GM21447 (cell line): ENCODE measurements at regions not wholly inside any gene's neighbourhood (a gene's known extent, or its start where the extent isn't known, plus 50 kb on each side); places are given as distances from the start of the nearest gene placed in this dataset.
"Not testable (repeated sequence)": the region's sequence is repeated elsewhere in the genome, so short reads cannot be mapped to it uniquely, and the experiment has no call there.

ENCODE experiments used
- ATAC-seq: cut with Tn5 transposase; IDR thresholded peaks from one replicate; pipeline ENCODE4 v1.9.1; 2021; ENCODE audit not compliant: unreplicated experiment

DNA sequence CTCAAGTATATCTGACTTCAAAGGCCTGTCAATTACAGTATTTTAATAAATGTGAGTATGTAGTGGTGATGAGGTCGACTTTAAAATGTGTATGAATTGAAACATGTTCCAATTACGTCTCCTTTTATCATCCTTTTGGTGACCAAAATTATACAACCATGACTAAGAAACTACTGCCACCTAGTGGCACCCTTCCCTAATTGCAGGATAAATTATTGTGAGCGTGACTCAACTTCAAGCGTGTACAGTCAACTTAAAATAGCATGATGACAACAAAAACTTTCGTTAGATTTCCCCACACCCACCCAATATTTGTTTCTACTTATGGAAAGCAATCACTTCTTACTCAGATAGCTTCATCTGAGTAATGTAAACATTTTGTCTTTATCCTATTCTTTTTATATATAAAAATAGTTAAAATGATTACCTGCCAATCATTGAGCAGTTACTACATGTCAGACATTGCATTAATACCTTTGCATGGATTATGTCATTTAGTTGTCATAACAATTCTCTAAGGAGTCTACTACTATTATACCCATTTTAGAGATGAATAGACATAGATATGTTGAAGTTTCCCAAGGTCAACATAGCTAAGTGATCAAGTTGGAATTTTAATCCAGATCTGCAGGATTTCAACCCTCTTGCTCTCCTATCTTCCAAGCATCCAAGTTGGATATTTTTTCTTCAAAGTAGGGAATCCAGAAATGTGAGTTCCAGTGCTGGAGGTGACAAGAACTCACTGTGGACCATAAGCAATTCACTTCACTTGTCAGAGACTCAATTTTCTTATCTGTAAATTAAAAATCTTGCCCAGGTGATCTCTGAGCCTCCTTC lies 106.0 kb downstream of the MEX3B start:
- no peak for ATAC-seq

DNA sequence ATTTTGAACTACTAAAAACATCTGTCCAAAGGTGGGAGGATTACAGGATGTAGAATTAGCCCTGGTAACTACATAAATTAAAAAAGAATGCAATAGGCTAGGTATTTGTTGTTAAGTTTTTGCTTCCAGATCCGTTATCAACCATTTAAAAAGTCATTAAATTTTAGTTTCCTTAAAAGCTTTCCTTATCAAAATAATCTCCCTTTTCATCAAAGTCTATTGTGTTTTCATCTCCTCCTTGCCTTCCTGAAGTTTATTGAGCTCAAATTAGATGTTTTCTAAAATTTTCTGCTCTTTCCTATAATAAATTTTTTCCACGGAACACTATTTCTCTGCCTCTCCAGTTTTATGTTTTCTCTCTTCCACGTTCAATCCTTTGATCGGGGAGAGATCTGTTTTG lies 108.6 kb downstream of the MEX3B start:
- no peak for ATAC-seq

DNA sequence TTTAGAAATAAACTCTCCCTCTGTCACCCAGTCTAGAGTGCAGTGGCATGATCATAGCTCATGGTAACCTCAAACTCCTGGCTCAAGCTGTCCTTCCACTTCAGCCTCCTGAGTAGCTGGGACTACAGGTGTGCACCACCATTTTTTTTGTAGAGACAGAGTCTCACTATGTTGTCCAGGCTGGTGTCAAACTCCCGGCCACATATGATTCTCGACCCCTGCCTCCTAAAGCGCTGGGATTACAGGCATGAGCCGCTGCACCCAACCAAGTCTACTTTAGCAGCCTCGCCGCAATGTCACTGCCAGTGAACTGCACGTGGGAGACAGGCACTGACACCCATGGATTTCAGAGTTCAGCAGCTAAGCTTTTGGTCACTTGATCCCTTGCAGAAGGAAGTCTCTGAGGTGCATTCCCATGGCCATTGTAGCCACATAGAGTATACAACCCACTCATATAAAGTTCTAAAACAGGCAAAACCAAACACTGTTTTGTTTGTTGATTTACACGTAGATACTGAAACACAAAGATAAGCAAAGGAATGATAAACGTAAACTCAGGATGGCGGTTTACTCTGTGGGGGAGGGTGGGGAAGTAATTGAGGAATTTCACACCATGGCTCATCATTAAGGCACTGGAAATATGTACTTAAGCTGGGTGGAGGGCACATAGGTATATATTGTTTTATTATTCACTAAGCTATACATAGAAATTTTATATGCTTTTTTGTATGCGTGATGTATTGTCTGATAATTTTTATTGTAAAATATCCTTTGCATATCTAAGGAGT lies 115.0 kb downstream of the MEX3B start:
- ATAC-seq = no peak

DNA sequence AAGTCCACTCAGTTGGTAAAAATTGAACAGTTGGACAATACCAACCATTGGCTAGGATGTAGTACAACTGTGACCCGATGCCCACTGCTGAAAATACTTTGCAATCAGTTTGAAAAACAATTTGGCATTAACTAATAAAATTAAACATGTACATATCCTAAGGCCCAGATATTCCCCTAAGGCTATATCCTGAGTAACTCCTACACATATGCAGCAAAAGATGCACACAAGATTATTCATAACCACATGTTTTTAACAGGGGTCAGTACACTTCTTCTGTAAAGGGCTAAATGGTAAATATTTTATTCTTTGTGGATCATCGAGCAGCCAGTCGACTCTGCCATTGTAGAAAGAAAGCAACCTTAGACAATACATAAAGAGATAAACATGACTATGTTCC lies 116.3 kb downstream of the MEX3B start:
- ATAC-seq = no peak

DNA sequence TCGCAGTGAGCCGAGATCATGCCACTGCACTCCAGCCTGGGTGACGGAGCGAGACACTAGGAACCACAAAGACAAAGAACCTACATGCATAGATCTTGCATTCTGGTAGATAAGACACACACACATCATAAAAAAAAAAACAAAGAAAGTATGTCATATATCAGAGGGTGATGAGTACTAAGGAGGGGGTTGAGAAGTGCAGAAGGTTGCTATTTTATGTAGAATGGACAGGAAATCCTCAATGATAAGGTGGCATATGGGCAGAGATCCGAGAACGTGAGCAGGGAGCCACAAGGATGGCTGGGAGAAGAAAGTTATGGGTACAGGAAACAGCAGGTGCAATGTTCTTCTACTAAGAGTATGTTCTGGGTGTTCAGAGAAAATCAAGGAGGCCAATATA lies 118.8 kb downstream of the MEX3B start:
- no peak for ATAC-seq

DNA sequence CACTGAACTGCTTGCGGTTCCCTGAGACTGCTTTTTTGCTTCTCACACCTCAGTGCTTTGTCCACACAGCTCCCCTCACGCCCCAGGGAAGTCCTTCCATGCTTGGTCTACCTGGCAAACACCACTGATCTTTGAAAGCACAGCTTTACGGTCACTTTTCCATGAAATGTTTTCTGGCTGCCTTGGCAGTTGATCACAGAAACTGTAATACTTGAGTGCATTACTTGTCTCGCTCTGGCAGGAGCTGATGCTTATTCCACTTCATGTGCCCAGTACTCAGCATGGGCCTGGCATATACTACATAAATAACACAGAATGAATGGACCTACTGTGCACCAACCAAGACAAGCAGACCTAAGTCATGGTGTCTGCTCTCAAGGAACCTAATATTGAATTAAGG lies 121.1 kb downstream of the MEX3B start:
- no peak for ATAC-seq

DNA sequence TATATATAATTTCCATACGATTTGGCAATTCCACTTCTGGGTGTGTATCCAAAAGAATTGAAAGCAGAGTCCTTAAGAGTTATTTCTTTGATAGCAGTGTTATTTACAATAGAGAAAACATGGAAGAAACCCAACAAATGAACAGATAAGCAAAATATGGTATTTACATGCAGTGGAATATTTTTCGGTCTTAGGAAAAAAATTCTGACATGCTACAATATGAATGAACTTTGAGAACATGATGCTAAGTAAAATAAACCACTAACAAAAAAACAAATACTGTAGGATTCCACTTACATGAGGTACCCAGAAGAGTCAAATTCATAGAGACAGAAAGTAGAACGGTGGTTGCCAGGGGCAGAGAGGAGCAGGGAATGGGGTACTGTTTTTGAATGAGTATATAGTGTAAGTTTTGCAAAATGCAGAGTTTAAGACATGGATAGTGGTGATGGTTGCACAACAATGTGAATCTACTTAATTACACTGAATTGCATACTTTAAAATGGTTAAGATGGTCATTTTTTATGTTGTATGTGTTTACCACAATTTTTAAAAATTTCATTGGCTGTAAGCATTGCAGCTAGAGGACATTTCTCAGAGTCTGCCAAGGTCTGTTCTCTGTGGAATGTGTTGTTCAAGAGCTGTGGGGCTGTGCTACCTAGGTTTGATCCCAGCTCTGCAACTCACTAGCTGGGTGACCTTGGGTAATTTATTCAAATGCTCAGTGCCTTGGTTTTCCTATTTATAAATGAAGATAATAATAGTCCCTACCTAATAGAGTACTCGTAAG lies 122.1 kb downstream of the MEX3B start:
- ATAC-seq = no peak

DNA sequence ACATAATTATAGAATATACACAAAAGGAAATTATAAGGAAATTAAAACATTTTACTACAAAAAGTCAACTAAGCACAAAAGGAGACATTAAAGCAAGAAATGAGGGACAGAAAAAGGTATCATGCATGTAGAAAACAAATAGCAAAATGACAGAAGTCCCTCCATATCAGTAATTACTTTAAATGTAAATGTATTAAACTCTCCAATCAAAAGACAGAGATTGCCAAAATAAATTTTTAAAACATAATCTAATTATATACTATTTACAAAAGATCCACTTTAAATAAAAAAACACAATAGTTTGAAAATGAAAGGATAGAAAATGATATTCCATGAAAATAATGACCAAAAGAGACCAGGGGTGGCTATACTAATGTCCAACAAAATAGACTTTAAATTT lies 123.7 kb downstream of the MEX3B start:
- no peak for ATAC-seq

DNA sequence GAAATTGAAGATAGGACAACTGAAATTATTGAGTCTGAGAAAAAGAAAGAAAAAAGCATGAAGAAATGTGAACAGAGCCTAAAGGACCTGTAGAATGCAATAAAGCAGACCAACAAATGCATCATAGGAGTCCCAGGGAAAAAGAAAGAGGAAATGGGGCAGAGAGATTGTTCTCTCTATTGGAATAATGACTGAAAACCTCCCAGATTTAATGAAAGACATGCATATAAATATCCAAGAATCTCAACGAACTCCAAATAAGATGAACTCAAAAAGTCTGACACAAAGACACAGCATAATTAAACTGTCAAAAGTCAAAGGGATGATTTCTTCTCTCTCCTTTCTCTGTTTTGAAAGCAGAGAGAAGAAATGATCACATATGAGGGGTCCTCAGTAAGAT lies 124.7 kb downstream of the MEX3B start:
- ATAC-seq = no peak

DNA sequence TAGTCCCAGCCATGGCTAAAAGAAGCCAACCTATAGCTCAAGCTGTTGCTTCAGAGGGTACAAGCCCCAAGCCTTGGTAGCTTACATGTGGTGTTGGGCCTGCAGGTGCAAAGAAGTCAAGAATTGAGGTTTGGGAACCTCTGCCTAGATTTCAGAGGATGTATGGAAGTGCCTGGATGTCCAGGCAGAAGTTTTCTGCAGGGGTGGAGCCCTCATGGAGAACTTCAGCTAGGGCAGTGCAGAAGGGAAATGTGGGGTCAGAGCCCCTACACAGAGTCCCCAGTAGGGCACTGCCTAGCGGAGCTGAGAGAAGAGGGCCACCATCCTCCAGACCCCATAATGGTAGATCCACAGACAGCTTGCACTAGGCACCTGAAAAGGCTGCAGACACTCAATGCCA lies 127.1 kb downstream of the MEX3B start:
- ATAC-seq = not testable (repeated sequence)

DNA sequence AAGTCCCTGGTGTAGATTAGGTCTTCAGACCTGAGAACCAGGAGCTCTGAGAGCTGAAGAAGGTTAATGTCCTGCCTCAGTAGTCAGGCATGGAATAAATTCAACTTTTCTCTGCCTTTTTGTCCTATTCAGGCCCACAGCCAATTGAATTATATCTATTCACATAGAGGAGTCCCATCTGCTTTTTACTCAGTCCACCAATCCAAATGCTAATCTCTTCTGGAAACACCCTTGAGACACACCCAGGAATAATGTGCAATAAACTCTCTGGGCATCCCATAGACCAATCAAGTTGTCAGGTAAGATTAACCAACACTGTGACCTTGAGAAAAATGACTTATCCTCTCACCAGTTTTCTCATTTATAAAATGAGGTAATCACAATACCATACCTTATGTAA lies 129.4 kb downstream of the MEX3B start:
- no peak for ATAC-seq

DNA sequence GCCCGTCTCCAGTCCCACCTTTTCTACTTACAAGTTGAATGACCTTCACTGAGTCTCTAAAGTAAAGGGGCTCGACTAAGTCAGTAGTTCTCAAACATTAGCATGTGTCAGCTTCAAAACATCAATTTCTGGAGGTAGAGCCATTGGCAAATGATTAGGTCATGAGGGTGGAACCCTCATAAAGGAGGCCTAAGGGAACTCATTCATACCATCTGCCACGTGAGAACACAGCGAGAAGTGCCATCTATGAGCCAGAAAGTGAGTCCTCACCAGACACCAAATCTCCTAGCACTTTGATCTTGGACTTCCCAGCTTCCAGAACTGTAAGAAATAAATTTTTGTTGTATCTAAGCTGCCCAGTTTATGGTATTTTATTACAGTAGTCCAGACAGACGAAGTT lies 129.8 kb downstream of the MEX3B start:
- no peak for ATAC-seq

DNA sequence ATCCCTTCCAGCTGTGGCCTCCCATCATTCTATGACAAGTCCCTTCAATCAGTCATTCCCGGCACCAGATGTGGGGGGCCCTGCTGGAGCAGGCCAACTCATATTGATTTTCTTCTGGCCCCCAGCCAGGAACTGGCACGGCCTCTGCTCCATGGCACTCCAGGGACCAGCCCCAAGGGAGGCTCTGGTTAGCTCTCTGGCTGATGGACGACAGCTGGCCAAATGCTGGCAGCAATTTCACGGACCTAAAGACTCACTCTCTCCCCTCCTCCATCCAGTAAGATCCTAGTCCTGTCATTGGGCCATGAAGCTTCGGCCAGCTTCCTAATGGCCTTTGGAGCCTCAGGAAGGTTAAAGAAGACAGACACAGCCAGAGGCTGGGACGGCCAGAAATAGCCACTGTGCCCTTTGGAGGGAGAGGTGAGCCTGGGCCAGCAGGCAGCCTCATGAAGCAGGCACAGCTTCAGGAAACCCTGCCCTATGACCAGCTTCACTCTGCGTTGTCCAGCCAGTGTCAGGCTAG lies 131.0 kb downstream of the MEX3B start:
- ATAC-seq = no peak

DNA sequence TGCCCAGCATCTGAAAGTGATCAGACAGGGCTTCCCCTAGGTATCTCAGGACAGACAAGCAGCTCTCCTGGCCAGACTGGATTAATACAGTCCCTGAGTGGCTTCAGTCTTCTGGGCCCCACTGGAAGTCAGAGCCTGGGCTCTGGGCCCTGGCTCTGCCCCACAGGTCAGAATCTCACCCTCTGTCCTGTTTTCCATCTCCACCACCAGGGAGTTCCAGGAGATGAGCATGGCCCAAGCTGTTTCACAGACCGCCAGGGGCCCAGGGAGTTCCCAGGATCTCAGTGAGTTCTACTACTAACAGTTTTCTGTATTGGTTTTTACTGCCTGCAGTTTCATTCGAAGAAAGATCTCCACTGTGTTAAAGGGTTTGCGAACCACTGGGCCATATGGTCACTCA lies 131.5 kb downstream of the MEX3B start:
- ATAC-seq = no peak

DNA sequence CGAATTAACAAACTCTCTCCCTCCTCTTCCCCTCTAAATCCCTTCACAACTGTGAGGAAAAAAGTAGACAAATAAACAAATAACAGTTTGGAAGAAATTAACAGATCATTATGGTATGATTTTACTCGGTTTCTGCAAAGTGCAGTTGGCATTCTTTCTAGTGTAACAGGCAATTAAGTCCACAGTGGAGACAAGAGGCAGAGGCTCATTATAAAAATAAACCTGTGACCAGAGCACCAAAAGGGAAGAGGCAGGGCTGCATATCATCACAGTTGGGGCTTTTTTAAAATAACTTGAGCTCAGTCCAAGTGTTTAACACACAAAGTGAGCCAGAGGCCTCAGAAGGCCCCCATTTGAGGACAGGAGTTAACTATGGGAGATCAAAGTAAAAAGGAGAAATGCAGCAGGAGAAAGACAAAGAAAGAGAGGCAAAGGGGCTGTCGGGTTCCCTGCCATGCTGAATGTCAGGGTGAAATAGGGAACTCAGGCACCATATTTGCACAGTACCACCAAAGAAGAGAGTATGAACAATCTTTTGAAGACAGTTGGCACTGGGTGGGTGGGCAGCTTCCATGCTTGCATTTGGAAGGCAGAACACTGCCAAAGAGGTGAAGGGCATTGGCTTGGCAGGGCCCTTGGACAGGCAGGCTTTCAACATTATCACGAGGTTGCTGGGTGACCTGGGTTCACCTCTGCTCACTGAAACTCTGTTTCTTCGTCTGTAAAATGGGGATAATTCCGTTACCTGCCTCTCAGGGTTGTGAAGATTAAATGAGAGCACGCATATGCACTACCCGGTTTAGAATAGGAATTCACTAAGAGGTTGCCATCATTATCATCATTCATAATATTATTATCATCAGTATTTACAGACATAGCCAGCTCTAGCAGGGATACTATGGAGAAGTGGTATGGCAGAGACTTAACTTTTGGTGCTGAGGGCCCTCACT lies 134.5 kb downstream of the MEX3B start:
- ATAC-seq = no peak

DNA sequence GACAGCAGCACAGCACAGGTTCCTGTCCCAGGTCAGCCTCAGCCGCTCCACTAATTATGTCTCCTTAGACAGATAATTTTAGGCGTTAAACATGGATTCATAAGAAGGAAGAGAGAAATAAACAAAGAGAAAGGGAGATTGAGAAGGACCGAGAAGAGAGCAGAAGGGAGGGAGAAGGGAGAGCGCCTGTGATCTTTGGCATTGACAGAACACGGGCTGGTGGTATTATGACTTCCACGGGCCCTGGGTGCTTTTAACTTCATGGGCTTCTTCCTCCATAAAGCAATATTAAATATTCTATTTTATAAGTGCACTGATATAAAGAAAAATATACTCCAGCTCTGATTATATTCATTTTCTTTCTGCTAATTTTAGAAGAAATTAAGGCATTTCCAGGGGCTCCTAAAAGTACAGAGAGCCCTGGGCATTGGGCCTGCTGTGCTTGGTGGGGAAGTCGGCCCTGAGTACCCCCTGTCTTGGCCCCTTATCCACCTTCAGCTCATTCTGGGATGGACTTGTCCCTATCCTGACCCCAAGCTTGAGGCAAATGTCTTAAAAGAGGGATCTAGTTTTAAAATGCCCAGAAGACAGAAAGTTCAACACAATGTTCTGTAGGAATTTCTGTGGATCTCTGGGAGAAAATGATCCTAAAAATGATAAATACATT lies 135.3 kb downstream of the MEX3B start:
- no peak for ATAC-seq

DNA sequence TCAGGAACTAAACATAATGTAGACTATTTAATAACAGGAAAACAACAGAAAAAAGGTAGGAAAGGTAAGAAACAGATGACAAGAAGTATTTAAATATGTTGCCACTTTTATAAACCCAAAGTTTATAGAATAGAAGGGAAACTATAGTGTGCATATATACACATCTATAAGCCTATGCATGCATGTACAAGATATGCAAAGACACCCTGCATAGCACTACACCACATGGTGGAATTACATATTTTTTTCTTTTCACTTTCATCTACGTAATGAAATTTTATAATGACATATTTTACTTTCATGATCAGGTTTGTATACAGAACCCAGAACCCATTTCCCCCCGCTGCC lies 136.8 kb downstream of the MEX3B start:
- ATAC-seq = no peak

DNA sequence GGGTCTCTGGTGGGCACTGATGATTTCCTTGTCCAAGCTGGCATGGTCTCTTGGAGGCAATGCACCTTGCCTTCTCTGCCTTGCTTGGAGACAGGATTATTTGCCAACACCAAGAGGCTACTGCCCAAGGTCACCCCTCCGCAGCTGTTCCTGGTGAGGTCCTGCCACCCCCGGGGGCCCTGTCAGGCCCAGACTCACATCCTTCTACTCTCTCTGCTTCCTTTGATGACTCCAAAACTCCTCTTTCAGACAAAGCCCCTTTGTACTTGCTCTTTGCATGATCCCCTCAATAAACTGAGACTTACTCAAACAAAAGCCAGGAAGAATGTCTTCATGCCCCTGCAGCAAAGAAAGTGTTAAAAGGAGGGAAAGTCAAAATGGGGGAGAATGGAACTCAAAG lies 137.7 kb downstream of the MEX3B start:
- no peak for ATAC-seq

DNA sequence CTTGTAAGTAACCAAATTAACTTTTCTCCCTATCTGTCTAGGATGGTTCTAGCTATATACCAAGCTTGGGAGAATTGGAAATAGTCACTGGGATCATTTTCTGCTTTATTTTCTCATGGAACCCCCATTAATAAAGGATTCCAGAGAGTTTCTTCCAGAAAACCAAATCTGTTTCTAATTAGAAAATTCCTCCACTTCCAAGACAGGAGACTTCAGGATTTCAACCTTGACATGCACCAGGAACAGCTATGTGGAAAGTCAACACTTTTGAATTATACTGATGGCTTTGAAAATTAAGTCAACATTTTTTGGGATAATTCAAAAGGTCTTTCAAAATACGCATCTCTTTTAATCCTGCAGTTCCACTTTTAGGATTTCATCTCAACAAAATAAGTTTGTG lies 138.3 kb downstream of the MEX3B start:
- no peak for ATAC-seq

DNA sequence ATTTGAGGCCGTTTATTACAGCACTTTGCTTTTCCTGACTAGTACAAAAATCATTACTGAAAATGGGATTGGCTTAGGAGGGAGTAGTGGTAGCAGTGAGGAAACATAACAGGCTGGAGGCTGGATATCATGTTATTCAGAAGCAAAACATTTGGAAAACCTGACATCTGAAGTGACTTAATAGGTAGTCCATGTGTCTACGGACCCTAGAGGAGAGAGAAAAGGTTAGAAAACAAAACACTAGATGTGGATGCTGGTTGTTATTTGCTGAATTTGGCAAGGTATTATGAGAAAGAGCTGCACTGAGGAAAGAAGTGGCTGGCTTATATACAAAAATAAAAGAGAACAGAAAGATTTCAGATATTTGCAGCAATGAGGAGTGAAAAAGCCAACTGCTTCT lies 139.9 kb downstream of the MEX3B start:
- no peak for ATAC-seq
